ENCODE measurements at regions not wholly inside any gene's neighbourhood (a gene's known extent, or its start where the extent isn't known, plus 50 kb on each side); places are given as distances from the start of the nearest gene placed in this dataset.

DNA sequence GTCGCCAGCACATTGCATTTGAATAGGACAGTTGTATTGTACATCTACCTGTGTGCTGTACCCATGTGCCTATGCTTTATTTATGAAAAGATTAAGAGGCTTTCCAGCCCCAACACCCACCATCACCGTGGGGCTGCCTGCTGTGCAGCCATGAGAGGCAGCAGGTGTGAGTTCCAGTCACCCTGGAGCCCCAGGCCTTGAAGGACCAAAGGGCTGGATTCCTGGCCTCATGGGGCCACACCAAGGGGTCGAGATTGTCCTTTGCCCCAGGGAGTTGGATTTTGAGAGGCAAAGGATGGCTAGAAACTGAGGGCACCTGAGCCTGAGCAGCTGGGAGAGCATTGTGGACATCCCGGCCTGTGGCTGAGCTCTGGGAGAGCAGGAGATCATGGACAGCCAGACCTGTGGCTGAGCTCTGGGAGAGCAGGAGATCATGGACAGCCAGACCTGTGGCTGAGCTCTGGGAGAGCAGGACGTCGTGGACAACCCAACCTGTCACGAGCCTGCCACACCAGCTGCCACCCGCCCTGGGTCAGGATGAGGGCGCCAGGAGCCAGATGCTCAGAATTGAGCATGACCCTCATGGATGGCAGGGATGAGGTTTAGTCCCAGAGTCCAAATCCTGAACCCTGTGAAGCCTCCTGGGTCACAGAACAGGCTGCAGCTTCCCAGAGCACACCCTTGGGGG lies 182.5 kb upstream of the RAB6C start:
- DNase-seq (ENCODE audit: low spot score) (no peak), ATAC-seq (ENCODE audit: low read depth) (no peak)
- Histone ChIP-seq H3K4me3 (ENCODE audit: severe bottlenecking) (no peak overlapping the region), H3K9me3 (ENCODE audit: severe bottlenecking) (no peaks in the 10 kb centered on the region), H3K4me1 (ENCODE audit: insufficient read depth, poor library complexity, severe bottlenecking) (no peaks in the 10 kb centered on the region), H3K36me3 (ENCODE audit: low read depth) (no peaks in the 10 kb centered on the region), H3K27me3 (ENCODE audit: insufficient read depth, poor library complexity, severe bottlenecking) (no peaks in the 10 kb centered on the region), H3K27ac (ENCODE audit: poor library complexity, severe bottlenecking) (no peak overlapping the region)
- TF ChIP-seq, protein P1, sequence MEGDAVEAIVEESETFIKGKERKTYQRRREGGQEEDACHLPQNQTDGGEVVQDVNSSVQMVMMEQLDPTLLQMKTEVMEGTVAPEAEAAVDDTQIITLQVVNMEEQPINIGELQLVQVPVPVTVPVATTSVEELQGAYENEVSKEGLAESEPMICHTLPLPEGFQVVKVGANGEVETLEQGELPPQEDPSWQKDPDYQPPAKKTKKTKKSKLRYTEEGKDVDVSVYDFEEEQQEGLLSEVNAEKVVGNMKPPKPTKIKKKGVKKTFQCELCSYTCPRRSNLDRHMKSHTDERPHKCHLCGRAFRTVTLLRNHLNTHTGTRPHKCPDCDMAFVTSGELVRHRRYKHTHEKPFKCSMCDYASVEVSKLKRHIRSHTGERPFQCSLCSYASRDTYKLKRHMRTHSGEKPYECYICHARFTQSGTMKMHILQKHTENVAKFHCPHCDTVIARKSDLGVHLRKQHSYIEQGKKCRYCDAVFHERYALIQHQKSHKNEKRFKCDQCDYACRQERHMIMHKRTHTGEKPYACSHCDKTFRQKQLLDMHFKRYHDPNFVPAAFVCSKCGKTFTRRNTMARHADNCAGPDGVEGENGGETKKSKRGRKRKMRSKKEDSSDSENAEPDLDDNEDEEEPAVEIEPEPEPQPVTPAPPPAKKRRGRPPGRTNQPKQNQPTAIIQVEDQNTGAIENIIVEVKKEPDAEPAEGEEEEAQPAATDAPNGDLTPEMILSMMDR (IDR thresholded peaks at IDR 0.05; ENCODE audit: poor library complexity, severe bottlenecking) = no peak

DNA sequence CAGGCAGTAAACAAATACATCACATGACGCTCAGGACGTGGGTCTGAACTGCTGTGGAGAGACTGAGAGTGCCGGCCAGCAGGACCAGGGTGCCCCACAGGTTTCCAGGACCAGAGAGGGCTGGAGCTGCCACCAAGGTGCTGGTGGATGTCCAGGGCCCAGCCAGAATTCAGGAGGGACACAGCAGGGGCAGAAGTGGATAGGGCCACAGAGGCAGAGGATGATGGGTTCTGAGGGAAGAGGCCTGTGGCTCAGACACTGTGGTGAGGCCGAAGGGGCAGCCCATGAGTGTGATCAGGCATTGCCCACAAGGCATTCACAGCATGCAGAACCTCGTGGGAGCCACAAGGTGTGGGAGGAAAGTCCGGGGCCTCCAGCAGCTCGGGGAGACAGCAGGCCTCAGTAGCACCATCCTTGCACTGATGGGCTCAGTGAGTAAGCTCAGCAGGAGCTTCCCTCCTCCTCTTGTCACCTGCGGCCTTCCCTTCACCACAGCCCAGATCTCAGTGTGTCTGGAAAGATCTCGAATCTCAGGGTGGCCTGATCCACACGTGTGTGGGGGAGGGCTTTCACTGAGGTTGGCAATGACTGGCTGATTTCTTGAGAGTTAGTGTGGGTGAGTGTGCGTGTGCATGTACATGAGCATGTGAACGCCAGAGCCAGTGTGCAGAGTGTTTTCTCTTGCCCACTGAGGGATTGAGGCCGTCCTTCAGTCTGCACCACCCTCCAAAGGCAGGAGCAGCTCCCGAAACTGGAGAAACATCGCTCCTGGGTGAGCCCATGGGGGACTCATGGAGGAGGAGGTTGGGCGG lies 181.8 kb upstream of the RAB6C start:
- Histone ChIP-seq H3K4me1 (ENCODE audit: insufficient read depth, poor library complexity, severe bottlenecking) (peaks cover 3% of the 10 kb centered on the region), H3K36me3 (ENCODE audit: low read depth) (no peaks in the 10 kb centered on the region), H3K27me3 (ENCODE audit: insufficient read depth, poor library complexity, severe bottlenecking) (no peaks in the 10 kb centered on the region), H3K9me3 (ENCODE audit: severe bottlenecking) (no peaks in the 10 kb centered on the region), H3K4me3 (ENCODE audit: severe bottlenecking) (no peak overlapping the region), H3K27ac (ENCODE audit: poor library complexity, severe bottlenecking) (no peak overlapping the region)
- DNase-seq (ENCODE audit: low spot score) = no peak
- TF ChIP-seq, protein P1 (IDR thresholded peaks at IDR 0.05; ENCODE audit: poor library complexity, severe bottlenecking) = no peak
- no peak for ATAC-seq (ENCODE audit: low read depth)

DNA sequence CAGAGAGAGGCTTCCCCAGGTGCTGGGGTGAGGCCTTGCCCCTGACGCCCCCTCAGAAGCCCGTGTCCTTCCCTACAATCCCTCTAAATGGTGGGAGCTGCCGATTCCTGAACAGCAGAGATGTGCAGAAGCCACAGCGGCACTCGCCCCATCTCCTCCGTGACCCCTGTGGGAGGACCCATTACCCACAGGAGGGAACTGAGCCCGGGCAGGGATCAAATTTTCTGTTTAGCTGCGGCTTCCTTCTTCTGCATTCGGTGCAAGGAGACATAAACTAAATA lies 181.2 kb upstream of the RAB6C start:
- no peak overlapping the region for H3K27ac ChIP-seq (ENCODE audit: poor library complexity, severe bottlenecking)
- no peaks in the 10 kb centered on the region for H3K27me3 ChIP-seq (ENCODE audit: insufficient read depth, poor library complexity, severe bottlenecking)
- ATAC-seq (ENCODE audit: low read depth) = no peak
- DNase-seq (ENCODE audit: low spot score) = no peak
- H3K9me3 ChIP-seq (ENCODE audit: severe bottlenecking) = no peaks in the 10 kb centered on the region
- H3K4me3 ChIP-seq (ENCODE audit: severe bottlenecking) = no peak overlapping the region
- no peaks in the 10 kb centered on the region for H3K36me3 ChIP-seq (ENCODE audit: low read depth)
- peaks cover 6% of the 10 kb centered on the region for H3K4me1 ChIP-seq (ENCODE audit: insufficient read depth, poor library complexity, severe bottlenecking)
- TF ChIP-seq, protein P1 (IDR thresholded peaks at IDR 0.05; ENCODE audit: poor library complexity, severe bottlenecking) = no peak

DNA sequence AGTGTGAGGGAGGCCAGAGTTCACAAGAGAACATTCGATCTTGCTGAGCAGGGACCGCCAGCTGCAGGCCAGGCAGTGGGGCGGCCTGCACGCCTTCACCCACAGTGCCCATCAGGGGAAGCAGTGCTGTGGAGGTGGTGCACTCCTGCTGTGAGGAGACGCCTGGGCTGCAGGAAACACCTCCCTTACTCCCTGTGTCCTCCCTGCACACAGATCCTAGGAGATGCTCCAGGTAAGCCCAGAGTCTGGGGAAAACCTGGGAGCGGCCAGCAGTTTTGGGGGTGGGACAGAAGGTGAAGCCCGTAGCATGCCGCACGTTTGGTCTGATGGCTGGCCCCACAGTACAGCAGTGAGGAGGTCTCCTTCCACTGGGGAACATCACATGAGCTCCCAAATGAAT lies 180.8 kb upstream of the RAB6C start:
- peaks cover 6% of the 10 kb centered on the region for H3K4me1 ChIP-seq (ENCODE audit: insufficient read depth, poor library complexity, severe bottlenecking)
- no peak for ATAC-seq (ENCODE audit: low read depth)

More for the DNA sequence above, 180.8 kb upstream of the RAB6C start:
- Histone ChIP-seq H3K9me3 (ENCODE audit: severe bottlenecking) (no peaks in the 10 kb centered on the region), H3K36me3 (ENCODE audit: low read depth) (no peaks in the 10 kb centered on the region), H3K27ac (ENCODE audit: poor library complexity, severe bottlenecking) (no peak overlapping the region), H3K4me3 (ENCODE audit: severe bottlenecking) (no peak overlapping the region), H3K27me3 (ENCODE audit: insufficient read depth, poor library complexity, severe bottlenecking) (no peaks in the 10 kb centered on the region)
- TF ChIP-seq, protein P1 (IDR thresholded peaks at IDR 0.05; ENCODE audit: poor library complexity, severe bottlenecking) = no peak
- DNase-seq (ENCODE audit: low spot score) = no peak
